HFFc6 (cell line): ENCODE measurements at regions not wholly inside any gene's neighbourhood (a gene's known extent, or its start where the extent isn't known, plus 50 kb on each side); places are given as distances from the start of the nearest gene placed in this dataset.
A peak's percentile ranks its signal among the peaks of the same experiment; 100 is the strongest.

ENCODE experiments used
- DNase-seq: peaks from one replicate; pipeline ENCODE4 v3.0.0-alpha.2; 2018
- H3K27ac Mint-ChIP-seq: 2 replicates; pipeline ENCODE4 v1.8.0; 2020; ENCODE audit warnings: mild to moderate bottlenecking, mixed read lengths
- H3K27me3 Mint-ChIP-seq: 2 replicates; pipeline ENCODE4 v1.8.0; 2021; ENCODE audit warnings: mild to moderate bottlenecking, moderate library complexity, mixed read lengths; ENCODE audit not compliant: insufficient read depth
- H3K36me3 Mint-ChIP-seq: 2 replicates; pipeline ENCODE4 v1.8.0; 2021; ENCODE audit warnings: low read depth, mixed read lengths
- H3K4me1 Mint-ChIP-seq: 2 replicates; pipeline ENCODE4 v1.8.0; 2020; ENCODE audit warnings: low read depth, mixed read lengths
- H3K4me3 Mint-ChIP-seq: 2 replicates; pipeline ENCODE4 v1.8.0; 2020; ENCODE audit warnings: mild to moderate bottlenecking, moderate library complexity, mixed read lengths
- H3K9me3 Mint-ChIP-seq: 2 replicates; pipeline ENCODE4 v1.8.0; 2020; ENCODE audit warnings: mild to moderate bottlenecking, mixed read lengths
- CTCF ChIP-seq: fragments of 200-600 bp; sonication (generic); IDR thresholded peaks from 2 replicates; pipeline ENCODE4 v1.5.0; 2021; ENCODE audit warnings: antibody characterized with exemption, mild to moderate bottlenecking

GRCh38 chr9:89554307-89555035, 50.3 kb upstream of the GADD45G start:
- H3K4me3 Mint-ChIP-seq = no peak overlapping the region
- H3K27me3 Mint-ChIP-seq = peaks cover 16% of the 10 kb centered on the region
- H3K4me1 Mint-ChIP-seq = no peaks in the 10 kb centered on the region
- no peak for DNase-seq
- no peaks in the 10 kb centered on the region; the same call in 1 of the 2 replicates for H3K9me3 Mint-ChIP-seq
- no peak for TF ChIP-seq CTCF
- no peaks in the 10 kb centered on the region for H3K36me3 Mint-ChIP-seq
- no peak overlapping the region for H3K27ac Mint-ChIP-seq

GRCh38 chr9:89553451-89554010, 51.3 kb upstream of the GADD45G start:
- Mint-ChIP-seq H3K36me3 (no peaks in the 10 kb centered on the region), H3K4me3 (no peak overlapping the region), H3K27ac (no peak overlapping the region), H3K27me3 (peaks cover 11% of the 10 kb centered on the region), H3K4me1 (no peaks in the 10 kb centered on the region), H3K9me3 (no peaks in the 10 kb centered on the region; the same call in 1 of the 2 replicates)
- DNase-seq = no peak
- no peak for TF ChIP-seq CTCF

GRCh38 chr9:89550346-89550927, 52.5 kb upstream of the SEMA4D start:
- H3K4me1 Mint-ChIP-seq = no peaks in the 10 kb centered on the region
- no peaks in the 10 kb centered on the region for H3K36me3 Mint-ChIP-seq
- peaks cover 12% of the 10 kb centered on the region for H3K27me3 Mint-ChIP-seq
- H3K4me3 Mint-ChIP-seq = no peak overlapping the region
- DNase-seq = no peak
- TF ChIP-seq CTCF = no peak
- H3K9me3 Mint-ChIP-seq = peaks cover 8% of the 10 kb centered on the region; the same call in 1 of the 2 replicates
- no peak overlapping the region for H3K27ac Mint-ChIP-seq

GRCh38 chr9:89549031-89549644, 51.2 kb upstream of the SEMA4D start:
- H3K27me3 Mint-ChIP-seq = peaks cover 7% of the 10 kb centered on the region; the same call in 1 of the 2 replicates

More at GRCh38 chr9:89549031-89549644, 51.2 kb upstream of the SEMA4D start:
- no peak overlapping the region for H3K4me3 Mint-ChIP-seq
- H3K27ac Mint-ChIP-seq = no peak overlapping the region
- H3K4me1 Mint-ChIP-seq = no peaks in the 10 kb centered on the region
- 0 out of 2 replicates have a peak, but pooled peaks cover 4% of the 10 kb centered on the region for H3K36me3 Mint-ChIP-seq
- peaks cover 14% of the 10 kb centered on the region; the same call in 1 of the 2 replicates for H3K9me3 Mint-ChIP-seq
- DNase-seq = peak; percentile 28
- TF ChIP-seq CTCF = peak; percentile 88
